AG04449 (cell line): ENCODE measurements at regions not wholly inside any gene's neighbourhood (a gene's known extent, or its start where the extent isn't known, plus 50 kb on each side); places are given as distances from the start of the nearest gene placed in this dataset.

Experiments used
- CTCF ChIA-PET: fragments of 350-600 bp; formaldehyde crosslinking; extraction: SDS; loops from one replicate; lab custom pipeline; 2021; ENCODE audit warnings: antibody characterized with exemption; lab: Yijun Ruan, JAX
- POLR2A ChIA-PET: fragments of 400-600, 350-600 bp; formaldehyde crosslinking; extraction: SDS; loops from one replicate; lab custom pipeline; 2020; ENCODE audit warnings: antibody characterized with exemption, inconsistent platforms; lab: Yijun Ruan, JAX
- DNase-seq: peaks from one replicate; pipeline ENCODE4 v3.0.0-alpha.2; 2010; ENCODE audit warnings: low read depth, low spot score
- H3K4me3 ChIP-seq: 2 replicates; pipeline ENCODE4 v1.5.1; 2011; ENCODE audit warnings: low read depth, mild to moderate bottlenecking, control low read depth, low read length
- CTCF ChIP-seq: IDR thresholded peaks from one replicate; pipeline ENCODE4 v1.5.1; 2011; ENCODE audit warnings: mild to moderate bottlenecking, moderate library complexity, low read length, control low read depth, inconsistent platforms; ENCODE audit not compliant: insufficient read depth; ENCODE audit errors: missing control alignments

GRCh38 chr4:114282937-114283336 lies 303.5 kb upstream of the ARSJ start:
- H3K4me3 ChIP-seq = no peak overlapping the region
- ChIA-PET CTCF (no interaction called here), POLR2A (no interaction called here)
- no peak for DNase-seq
- TF ChIP-seq CTCF = no peak

DNA sequence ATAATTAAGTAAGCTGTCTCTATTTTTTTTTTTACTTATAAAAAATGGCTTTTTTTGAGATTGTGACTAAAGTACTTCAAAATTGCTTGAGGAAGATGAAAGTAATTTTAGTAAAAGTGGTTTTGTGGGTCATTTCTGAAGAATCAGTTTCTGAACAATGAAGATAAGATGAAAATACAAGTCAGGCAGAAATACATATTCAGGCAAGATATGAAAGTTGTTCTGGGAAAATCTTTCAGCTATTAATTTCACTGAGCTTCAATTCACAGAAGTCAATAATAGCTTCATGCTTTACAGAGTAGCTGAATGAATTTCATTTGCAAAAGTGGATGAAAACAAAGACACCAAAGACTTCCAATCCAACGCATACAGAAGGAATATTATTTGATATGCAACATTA lies 305.2 kb upstream of the ARSJ start:
- POLR2A ChIA-PET = no interaction called here
- no peak for TF ChIP-seq CTCF
- no peak overlapping the region for H3K4me3 ChIP-seq
- CTCF ChIA-PET = no interaction called here
- DNase-seq = no peak

GRCh38 chr4:114286262-114286810 lies 306.9 kb upstream of the ARSJ start:
- H3K4me3 ChIP-seq = no peak overlapping the region
- ChIA-PET CTCF (no interaction called here), POLR2A (no interaction called here)
- no peak for TF ChIP-seq CTCF
- peak; percentile 85 for DNase-seq

GRCh38 chr4:114287079-114287696 lies 307.7 kb upstream of the ARSJ start:
- ChIA-PET CTCF (no interaction called here), POLR2A (no interaction called here)
- no peak overlapping the region for H3K4me3 ChIP-seq

GRCh38 chr4:114296126-114296525 lies 302.5 kb upstream of the UGT8 start:
- no peak for TF ChIP-seq CTCF
- CTCF ChIA-PET = interaction anchor here (1.3 kb wide), 1 partner anchor 116 kb away, joined by 4 read pairs; no protein-coding TSS in a partner anchor
- no peak for DNase-seq
- POLR2A ChIA-PET = no interaction called here
- no peak overlapping the region for H3K4me3 ChIP-seq

More at GRCh38 chr4:114287079-114287696, 307.7 kb upstream of the ARSJ start:
- DNase-seq = no peak
- TF ChIP-seq CTCF = no peak

- no peak for DNase-seq
- CTCF ChIA-PET = interaction anchor here (1.2 kb wide), 1 partner anchor 59 kb away, joined by 3 read pairs; no protein-coding TSS in a partner anchor
- H3K4me3 ChIP-seq = no peak overlapping the region; the same call in 1 of the 2 replicates
- no peak for TF ChIP-seq CTCF
- POLR2A ChIA-PET = no interaction called here
Measured at GRCh38 chr4:114302472-114302871, 296.1 kb upstream of the UGT8 start.
